Left ventricle myocardium superior (tissue), 1 donor: ENCODE measurements at regions not wholly inside any gene's neighbourhood (a gene's known extent, or its start where the extent isn't known, plus 50 kb on each side); places are given as distances from the start of the nearest gene placed in this dataset.
A peak's percentile ranks its signal among the peaks of the same experiment; 100 is the strongest.

ENCODE experiments used
- ATAC-seq: fragments of 200-7000 bp; cut with Tn5 transposase; one replicate; pipeline ENCODE4 v1.9.1; 2020; ENCODE audit warnings: mild to moderate bottlenecking, moderate library complexity
- DNase-seq: peaks from one replicate; pipeline ENCODE4 v3.0.0-alpha.2; 2020
- intact Hi-C: fragments of 100-400 bp; cut with micrococcal nuclease; formaldehyde crosslinking; loops from one replicate; pipeline ENCODE4 v1.11.0; 2022
- donor health status: DM: no; HTN: yes; CAD: no; lungs with severe emphysema.

DNA sequence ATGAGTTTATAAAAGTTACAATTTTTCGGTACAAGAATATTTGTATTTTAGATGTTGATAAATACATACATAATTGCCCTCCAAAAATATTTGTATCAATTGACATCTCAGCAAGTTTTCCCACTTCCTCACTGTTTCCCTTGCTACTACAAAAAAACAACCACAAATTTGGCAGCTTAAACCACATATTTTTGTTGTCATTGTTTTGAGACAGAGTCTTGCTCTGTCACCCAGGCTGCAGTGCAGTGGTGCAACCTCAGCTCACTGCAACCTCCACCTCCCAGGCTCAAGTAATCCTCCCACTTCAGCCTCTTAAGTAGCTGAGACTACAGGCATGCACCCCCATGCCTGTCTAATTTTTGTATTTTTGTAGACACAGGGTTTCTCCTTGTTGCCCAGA is 162.8 kb upstream of the RARB start:
- ATAC-seq, result no peak
- no peak for DNase-seq
- intact Hi-C loops, result no loop called here

DNA sequence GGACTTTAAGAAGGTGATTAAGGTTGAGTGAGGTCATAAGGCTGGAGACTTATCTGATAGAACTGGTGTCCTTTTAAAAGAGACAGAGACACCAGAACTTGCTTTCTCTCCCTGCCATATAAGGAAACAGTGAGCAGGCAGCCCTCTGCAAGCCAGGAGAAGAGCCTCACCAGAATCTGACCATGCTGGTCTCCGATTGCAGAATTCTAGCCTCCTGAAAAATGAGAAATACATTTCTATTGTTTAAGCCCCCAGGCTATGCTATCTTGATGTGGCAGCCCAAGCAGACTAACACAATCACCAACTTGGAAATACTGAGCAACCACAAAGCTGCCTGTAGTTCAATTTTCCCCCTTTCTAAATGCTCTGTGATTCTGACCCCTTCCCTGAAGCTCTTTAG is 161.4 kb upstream of the RARB start:
- intact Hi-C loops, result no loop called here
- DNase-seq (no peak), ATAC-seq (no peak)

GRCh38 chr3:25272090-25272489 is 156.0 kb upstream of the RARB start:
- no peak for DNase-seq
- ATAC-seq, result peak; percentile 53
- intact Hi-C loops, result no loop called here

DNA sequence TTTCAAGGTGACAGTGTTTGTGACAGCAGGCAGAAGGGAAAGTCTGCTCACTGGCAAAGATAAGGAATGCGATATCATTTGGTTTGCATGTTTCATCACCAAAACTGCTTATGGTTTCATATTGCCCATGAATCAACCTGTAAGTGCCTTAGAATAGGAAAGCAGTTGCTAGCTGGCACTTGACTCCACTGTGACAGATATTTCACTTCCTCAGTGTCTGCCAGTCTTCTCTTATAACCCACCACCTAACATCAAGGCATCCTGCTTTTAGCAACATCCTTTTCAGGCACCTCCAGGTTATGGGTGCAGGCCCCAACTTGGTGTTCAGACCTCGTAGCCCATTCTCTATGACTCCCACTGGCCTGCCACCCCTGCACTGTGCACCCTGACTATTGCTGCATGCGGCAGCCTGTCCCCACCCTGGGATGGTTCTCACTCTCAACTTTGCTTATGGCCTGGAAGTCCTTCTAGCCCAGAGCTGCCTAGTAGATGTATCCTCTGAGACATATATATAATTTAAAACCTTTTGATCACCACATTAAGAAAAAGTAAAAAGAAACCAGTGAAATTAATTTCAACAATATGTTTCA is 154.4 kb upstream of the RARB start:
- intact Hi-C loops, result no loop called here
- no peak for ATAC-seq
- DNase-seq, result no peak

GRCh38 chr3:25277503-25277902 is 150.6 kb upstream of the RARB start:
- intact Hi-C loops, result no loop called here
- ATAC-seq, result no peak
- no peak for DNase-seq

- intact Hi-C loops, result no loop called here
- DNase-seq (no peak), ATAC-seq (no peak)
Measured at GRCh38 chr3:25281041-25281731, 146.9 kb upstream of the RARB start.

- ATAC-seq, result no peak
- intact Hi-C loops, result no loop called here
- no peak for DNase-seq
Measured at GRCh38 chr3:25281732-25282126, 146.3 kb upstream of the RARB start.

- DNase-seq, result no peak
- no peak for ATAC-seq
- intact Hi-C loops, result no loop called here
Measured at GRCh38 chr3:25283613-25284012, 144.4 kb upstream of the RARB start.

GRCh38 chr3:25284249-25284648 is 143.8 kb upstream of the RARB start:
- intact Hi-C loops, result no loop called here
- DNase-seq (no peak), ATAC-seq (no peak)

DNA sequence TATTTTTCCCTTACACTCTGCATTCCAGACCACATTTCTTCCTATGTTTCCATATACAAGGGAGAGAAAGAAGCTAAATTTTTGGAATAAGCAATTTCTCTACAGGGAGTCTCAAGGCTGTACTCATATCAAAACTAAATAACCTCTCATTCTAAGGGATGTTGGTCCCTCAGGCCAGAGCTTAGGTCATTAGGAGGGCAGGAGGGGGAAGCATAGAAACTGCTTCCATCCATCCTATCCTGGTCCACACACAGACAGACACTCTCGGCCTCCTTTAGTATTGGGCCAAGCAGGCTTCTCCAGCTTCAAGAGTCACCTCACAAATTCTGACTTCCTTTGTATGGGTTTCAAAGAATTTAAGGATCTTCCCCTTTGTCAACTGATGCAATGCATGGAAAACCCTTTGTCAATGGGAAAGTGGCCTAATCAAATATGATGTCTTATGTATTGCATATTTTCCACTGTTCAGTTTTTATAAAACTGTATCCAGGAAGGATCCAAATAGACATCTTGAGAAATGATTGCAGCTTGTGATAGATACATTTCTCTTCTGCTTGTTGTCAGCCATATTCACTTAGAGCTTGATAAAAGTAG is 140.7 kb upstream of the RARB start:
- DNase-seq (no peak), ATAC-seq (no peak)
- intact Hi-C loops, result no loop called here

- ATAC-seq (no peak), DNase-seq (no peak)
- intact Hi-C loops, result no loop called here
Measured at GRCh38 chr3:25288413-25288812, 139.7 kb upstream of the RARB start.

GRCh38 chr3:25289156-25289555 is 138.9 kb upstream of the RARB start:
- no peak for ATAC-seq
- intact Hi-C loops, result no loop called here
- no peak for DNase-seq

DNA sequence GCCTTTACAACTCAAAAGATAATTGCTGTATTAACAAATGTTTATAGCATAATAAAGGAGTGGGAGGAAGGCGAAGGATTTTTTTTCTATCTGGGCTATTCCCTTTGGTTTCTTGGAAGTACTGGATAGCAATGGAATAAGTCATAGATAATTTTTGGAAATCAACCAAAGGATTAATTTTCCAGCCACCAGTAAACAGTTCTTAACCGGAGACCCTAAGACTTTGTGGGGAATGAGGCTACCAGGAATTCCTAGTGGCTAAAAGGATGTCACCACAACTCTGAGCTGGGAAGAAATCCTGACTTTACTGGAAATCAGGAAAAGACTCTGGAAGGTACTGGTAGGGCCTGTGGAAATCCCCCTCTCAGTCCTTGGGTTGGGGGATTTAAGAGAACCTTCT is 138.4 kb upstream of the RARB start:
- DNase-seq (no peak), ATAC-seq (no peak)
- intact Hi-C loops, result no loop called here

- DNase-seq, result no peak
- intact Hi-C loops, result no loop called here
- ATAC-seq, result no peak
Measured at GRCh38 chr3:25291481-25291905, 136.6 kb upstream of the RARB start.

DNA sequence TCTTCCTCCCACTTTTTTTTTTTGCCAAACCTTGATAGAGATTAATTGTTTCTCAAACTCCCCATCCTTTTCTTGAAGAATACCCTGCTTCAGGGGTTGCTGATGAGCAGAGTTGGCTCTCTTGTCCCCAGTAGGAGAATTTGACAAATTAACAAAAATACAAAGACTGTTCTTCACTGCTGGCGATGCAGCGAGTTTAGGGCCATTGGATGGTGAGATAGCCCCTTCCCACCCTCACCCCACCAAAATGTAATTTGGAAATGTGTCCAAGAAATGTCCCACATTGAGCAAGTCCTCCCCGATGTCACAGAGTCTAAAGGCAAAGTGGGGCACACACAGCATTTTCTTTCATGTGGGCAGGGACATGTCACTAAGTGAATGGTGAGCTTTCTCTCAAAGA is 136.0 kb upstream of the RARB start:
- intact Hi-C loops, result no loop called here
- no peak for DNase-seq
- ATAC-seq, result no peak

GRCh38 chr3:25292595-25292994 is 135.5 kb upstream of the RARB start:
- DNase-seq, result no peak
- ATAC-seq, result no peak
- intact Hi-C loops, result no loop called here

- intact Hi-C loops, result no loop called here
- DNase-seq (no peak), ATAC-seq (no peak)
Measured at GRCh38 chr3:25293736-25294135, 134.3 kb upstream of the RARB start.

DNA sequence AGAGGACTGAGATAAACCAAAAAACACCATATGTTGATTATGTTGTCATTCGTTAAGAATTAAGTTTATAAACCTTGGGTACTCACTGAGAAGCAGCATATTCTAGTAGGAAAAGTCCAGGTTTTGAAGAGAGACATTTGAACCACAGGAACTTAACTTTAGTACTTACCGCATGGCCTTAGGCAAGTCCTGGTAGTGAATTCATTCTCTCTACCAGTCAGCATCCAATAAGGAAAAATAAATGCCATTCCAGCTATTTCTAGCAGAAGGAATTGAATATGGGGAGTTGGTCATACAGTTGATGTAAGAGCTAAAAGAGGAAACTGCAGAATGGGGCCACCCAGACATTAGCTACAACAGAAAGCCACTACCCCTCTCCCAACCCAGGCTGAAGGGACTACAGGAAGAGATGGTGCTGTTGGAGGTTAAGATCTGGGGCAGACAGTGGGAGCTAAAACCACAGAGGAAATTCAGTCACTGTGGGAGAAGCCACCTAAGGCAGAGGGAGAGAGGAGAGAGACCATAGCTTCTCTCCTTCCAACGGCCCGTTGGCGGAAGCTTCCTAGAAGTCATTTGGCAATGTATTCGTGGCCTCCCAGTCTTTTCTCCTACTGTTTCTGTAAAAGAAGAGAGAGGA is 133.8 kb upstream of the RARB start:
- ATAC-seq (no peak), DNase-seq (no peak)
- intact Hi-C loops, result no loop called here

DNA sequence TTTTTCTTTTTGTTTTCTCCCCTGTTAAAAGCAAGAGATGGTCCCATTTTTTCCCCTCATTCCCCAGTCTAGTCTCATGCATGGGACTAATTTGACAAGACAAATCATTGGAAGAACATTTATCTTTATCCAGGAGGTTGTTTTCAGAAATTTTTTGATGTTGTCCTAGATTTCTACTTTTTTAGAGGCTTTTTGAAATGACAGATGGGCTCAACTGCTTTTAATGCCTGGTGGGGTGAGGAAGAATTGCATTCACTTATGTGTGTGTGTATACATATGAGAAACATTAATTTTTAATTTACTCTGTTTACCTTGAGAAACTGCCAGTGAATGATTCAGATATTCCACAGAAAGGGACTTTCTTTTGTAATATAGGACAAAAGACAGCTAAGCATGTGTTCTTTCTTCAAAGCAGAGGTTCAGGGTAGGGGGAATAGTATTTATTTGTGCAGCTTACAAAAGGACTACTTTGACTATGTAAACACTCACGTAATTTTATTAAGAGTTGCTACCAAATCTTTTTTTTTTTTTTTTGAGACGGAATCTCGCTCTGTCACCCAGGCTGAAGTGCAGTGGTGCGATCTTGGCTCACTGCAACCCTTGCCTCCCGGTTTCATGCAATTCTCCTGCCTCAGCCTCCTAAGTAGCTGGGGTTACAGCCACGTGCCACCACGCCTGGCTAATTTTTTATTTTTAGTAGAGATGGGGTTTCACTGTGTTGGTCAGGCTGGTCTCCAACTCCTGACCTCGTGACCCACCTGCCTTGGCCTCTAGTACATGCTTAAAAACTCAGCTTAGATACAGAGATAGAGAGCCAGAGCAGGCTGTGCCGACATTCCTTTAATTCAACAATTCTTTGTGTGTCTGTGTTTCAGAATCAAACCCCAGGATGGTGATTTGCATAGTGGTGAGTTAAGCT is 130.1 kb upstream of the RARB start:
- ATAC-seq (no peak), DNase-seq (no peak)
- intact Hi-C loops, result no loop called here

GRCh38 chr3:25300141-25300540 is 127.9 kb upstream of the RARB start:
- DNase-seq, result no peak
- ATAC-seq, result no peak
- intact Hi-C loops, result no loop called here
